ENCODE measurements at regions not wholly inside any gene's neighbourhood (a gene's known extent, or its start where the extent isn't known, plus 50 kb on each side); places are given as distances from the start of the nearest gene placed in this dataset.

DNA sequence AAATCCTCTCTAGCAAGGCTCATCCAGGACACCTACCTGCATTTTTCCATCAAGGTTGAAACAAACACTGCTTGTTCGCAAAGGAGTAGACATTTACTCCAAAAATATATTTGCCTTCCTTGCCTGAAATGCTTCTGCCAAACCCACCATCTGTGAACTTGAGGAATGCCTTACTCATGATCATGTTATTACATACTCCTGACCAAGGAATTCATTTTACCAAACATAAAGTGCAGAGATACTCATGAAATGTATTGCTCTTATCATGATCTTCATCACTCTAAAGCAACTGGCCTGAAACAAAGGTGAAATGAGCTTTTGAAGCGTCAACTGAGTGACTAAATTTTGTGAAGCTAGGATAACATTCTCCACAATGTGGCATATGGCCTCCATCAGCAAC lies 243.1 kb upstream of the CCDC179 start:
- no peak overlapping the region for H3K9ac ChIP-seq (ENCODE audit: low read length)
- peaks cover 10% of the 10 kb centered on the region for H3K4me1 ChIP-seq (ENCODE audit: control insufficient read depth, insufficient read depth, low read length)
- H3K4me3 ChIP-seq (ENCODE audit: low read length) = no peak overlapping the region
- no peaks in the 10 kb centered on the region for H3K36me3 ChIP-seq (ENCODE audit: control insufficient read depth, insufficient read depth, low read length, severe bottlenecking)
- no peaks in the 10 kb centered on the region for H3K27me3 ChIP-seq (replicated peaks; ENCODE audit: control insufficient read depth, insufficient read depth, low read length)
- H3K9me3 ChIP-seq (ENCODE audit: control insufficient read depth, low read length) = no peaks in the 10 kb centered on the region
- no peak for DNase-seq (ENCODE audit: low read depth)

- DNase-seq (ENCODE audit: low read depth) = no peak
- H3K9ac ChIP-seq (ENCODE audit: low read length) = no peak overlapping the region
- H3K4me1 ChIP-seq (ENCODE audit: control insufficient read depth, insufficient read depth, low read length) = peaks cover 12% of the 10 kb centered on the region
- H3K27me3 ChIP-seq (replicated peaks; ENCODE audit: control insufficient read depth, insufficient read depth, low read length) = no peaks in the 10 kb centered on the region
- H3K36me3 ChIP-seq (ENCODE audit: control insufficient read depth, insufficient read depth, low read length, severe bottlenecking) = no peaks in the 10 kb centered on the region
- peaks cover 5% of the 10 kb centered on the region for H3K9me3 ChIP-seq (ENCODE audit: control insufficient read depth, low read length)
- no peak overlapping the region for H3K4me3 ChIP-seq (ENCODE audit: low read length)
Observed at GRCh38 chr11:23111527-23111926, 251.3 kb upstream of the CCDC179 start.

GRCh38 chr11:23112390-23112789 lies 252.1 kb upstream of the CCDC179 start:
- Histone ChIP-seq H3K36me3 (ENCODE audit: control insufficient read depth, insufficient read depth, low read length, severe bottlenecking) (no peaks in the 10 kb centered on the region), H3K9me3 (ENCODE audit: control insufficient read depth, low read length) (peaks cover 11% of the 10 kb centered on the region), H3K27me3 (replicated peaks; ENCODE audit: control insufficient read depth, insufficient read depth, low read length) (no peaks in the 10 kb centered on the region), H3K4me3 (ENCODE audit: low read length) (no peak overlapping the region), H3K9ac (ENCODE audit: low read length) (no peak overlapping the region), H3K4me1 (ENCODE audit: control insufficient read depth, insufficient read depth, low read length) (peaks cover 12% of the 10 kb centered on the region)
- DNase-seq (ENCODE audit: low read depth) = no peak

- Histone ChIP-seq H3K27me3 (replicated peaks; ENCODE audit: control insufficient read depth, insufficient read depth, low read length) (no peaks in the 10 kb centered on the region), H3K4me1 (ENCODE audit: control insufficient read depth, insufficient read depth, low read length) (peaks cover 12% of the 10 kb centered on the region), H3K9ac (ENCODE audit: low read length) (peak overlapping the region; percentile 0), H3K4me3 (ENCODE audit: low read length) (no peak overlapping the region), H3K9me3 (ENCODE audit: control insufficient read depth, low read length) (peaks cover 11% of the 10 kb centered on the region), H3K36me3 (ENCODE audit: control insufficient read depth, insufficient read depth, low read length, severe bottlenecking) (no peaks in the 10 kb centered on the region)
- peak; percentile 78 for DNase-seq (ENCODE audit: low read depth)
Observed at GRCh38 chr11:23112987-23113886, 253.0 kb upstream of the CCDC179 start.

- no peak overlapping the region for H3K4me3 ChIP-seq (ENCODE audit: low read length)
- no peaks in the 10 kb centered on the region for H3K27me3 ChIP-seq (replicated peaks; ENCODE audit: control insufficient read depth, insufficient read depth, low read length)
- DNase-seq (ENCODE audit: low read depth) = no peak
- no peaks in the 10 kb centered on the region for H3K36me3 ChIP-seq (ENCODE audit: control insufficient read depth, insufficient read depth, low read length, severe bottlenecking)
- no peak overlapping the region for H3K9ac ChIP-seq (ENCODE audit: low read length)
- peaks cover 11% of the 10 kb centered on the region for H3K9me3 ChIP-seq (ENCODE audit: control insufficient read depth, low read length)
- peaks cover 12% of the 10 kb centered on the region for H3K4me1 ChIP-seq (ENCODE audit: control insufficient read depth, insufficient read depth, low read length)
Observed at GRCh38 chr11:23113887-23114216, 253.6 kb upstream of the CCDC179 start.

GRCh38 chr11:23123753-23124152 lies 263.5 kb upstream of the CCDC179 start:
- Histone ChIP-seq H3K36me3 (ENCODE audit: control insufficient read depth, insufficient read depth, low read length, severe bottlenecking) (no peaks in the 10 kb centered on the region), H3K27me3 (replicated peaks; ENCODE audit: control insufficient read depth, insufficient read depth, low read length) (no peaks in the 10 kb centered on the region), H3K9me3 (ENCODE audit: control insufficient read depth, low read length) (no peaks in the 10 kb centered on the region), H3K4me3 (ENCODE audit: low read length) (no peak overlapping the region), H3K9ac (ENCODE audit: low read length) (no peak overlapping the region), H3K4me1 (ENCODE audit: control insufficient read depth, insufficient read depth, low read length) (peaks cover 5% of the 10 kb centered on the region)
- no peak for DNase-seq (ENCODE audit: low read depth)

GRCh38 chr11:23124249-23124648 lies 264.0 kb upstream of the CCDC179 start:
- Histone ChIP-seq H3K27me3 (replicated peaks; ENCODE audit: control insufficient read depth, insufficient read depth, low read length) (no peaks in the 10 kb centered on the region), H3K9ac (ENCODE audit: low read length) (no peak overlapping the region), H3K4me1 (ENCODE audit: control insufficient read depth, insufficient read depth, low read length) (peaks cover 5% of the 10 kb centered on the region), H3K9me3 (ENCODE audit: control insufficient read depth, low read length) (no peaks in the 10 kb centered on the region), H3K36me3 (ENCODE audit: control insufficient read depth, insufficient read depth, low read length, severe bottlenecking) (no peaks in the 10 kb centered on the region), H3K4me3 (ENCODE audit: low read length) (no peak overlapping the region)
- no peak for DNase-seq (ENCODE audit: low read depth)

- H3K4me3 ChIP-seq (ENCODE audit: low read length) = no peak overlapping the region
- peaks cover 3% of the 10 kb centered on the region for H3K9me3 ChIP-seq (ENCODE audit: control insufficient read depth, low read length)
- no peaks in the 10 kb centered on the region for H3K27me3 ChIP-seq (replicated peaks; ENCODE audit: control insufficient read depth, insufficient read depth, low read length)
- H3K4me1 ChIP-seq (ENCODE audit: control insufficient read depth, insufficient read depth, low read length) = peaks cover 5% of the 10 kb centered on the region
- no peak overlapping the region for H3K9ac ChIP-seq (ENCODE audit: low read length)
- H3K36me3 ChIP-seq (ENCODE audit: control insufficient read depth, insufficient read depth, low read length, severe bottlenecking) = no peaks in the 10 kb centered on the region
- DNase-seq (ENCODE audit: low read depth) = peak; percentile 35
Observed at GRCh38 chr11:23124996-23125395, 264.7 kb upstream of the CCDC179 start.

GRCh38 chr11:23127706-23128105 lies 267.4 kb upstream of the CCDC179 start:
- DNase-seq (ENCODE audit: low read depth) = no peak
- H3K9me3 ChIP-seq (ENCODE audit: control insufficient read depth, low read length) = peaks cover 17% of the 10 kb centered on the region
- H3K4me3 ChIP-seq (ENCODE audit: low read length) = no peak overlapping the region
- no peaks in the 10 kb centered on the region for H3K27me3 ChIP-seq (replicated peaks; ENCODE audit: control insufficient read depth, insufficient read depth, low read length)
- H3K9ac ChIP-seq (ENCODE audit: low read length) = no peak overlapping the region
- H3K36me3 ChIP-seq (ENCODE audit: control insufficient read depth, insufficient read depth, low read length, severe bottlenecking) = no peaks in the 10 kb centered on the region
- peaks cover 5% of the 10 kb centered on the region for H3K4me1 ChIP-seq (ENCODE audit: control insufficient read depth, insufficient read depth, low read length)

DNA sequence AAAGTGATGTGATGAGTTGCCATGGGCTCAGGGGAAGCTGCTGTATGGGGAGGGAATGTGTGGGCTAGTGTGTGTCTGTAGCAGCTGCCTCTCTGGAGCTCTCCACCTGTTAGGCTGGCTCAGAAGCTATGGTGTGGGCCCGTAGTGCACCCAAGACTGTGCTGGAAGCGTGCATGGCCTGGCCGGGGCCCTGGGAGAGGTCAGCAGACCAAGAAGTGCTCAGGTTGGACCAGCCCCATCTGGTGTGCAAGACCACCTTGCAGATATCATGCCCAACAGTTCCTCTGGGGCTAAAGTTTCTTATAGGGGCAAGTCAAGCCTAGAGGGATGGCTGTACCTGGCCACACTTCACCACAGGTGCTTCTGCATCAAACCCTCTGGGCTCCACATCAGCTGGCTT lies 274.4 kb upstream of the CCDC179 start:
- no peak overlapping the region for H3K9ac ChIP-seq (ENCODE audit: low read length)
- no peak for DNase-seq (ENCODE audit: low read depth)
- H3K4me3 ChIP-seq (ENCODE audit: low read length) = no peak overlapping the region
- no peaks in the 10 kb centered on the region for H3K4me1 ChIP-seq (ENCODE audit: control insufficient read depth, insufficient read depth, low read length)
- H3K27me3 ChIP-seq (replicated peaks; ENCODE audit: control insufficient read depth, insufficient read depth, low read length) = no peaks in the 10 kb centered on the region
- peaks cover 25% of the 10 kb centered on the region for H3K9me3 ChIP-seq (ENCODE audit: control insufficient read depth, low read length)
- H3K36me3 ChIP-seq (ENCODE audit: control insufficient read depth, insufficient read depth, low read length, severe bottlenecking) = no peaks in the 10 kb centered on the region

DNA sequence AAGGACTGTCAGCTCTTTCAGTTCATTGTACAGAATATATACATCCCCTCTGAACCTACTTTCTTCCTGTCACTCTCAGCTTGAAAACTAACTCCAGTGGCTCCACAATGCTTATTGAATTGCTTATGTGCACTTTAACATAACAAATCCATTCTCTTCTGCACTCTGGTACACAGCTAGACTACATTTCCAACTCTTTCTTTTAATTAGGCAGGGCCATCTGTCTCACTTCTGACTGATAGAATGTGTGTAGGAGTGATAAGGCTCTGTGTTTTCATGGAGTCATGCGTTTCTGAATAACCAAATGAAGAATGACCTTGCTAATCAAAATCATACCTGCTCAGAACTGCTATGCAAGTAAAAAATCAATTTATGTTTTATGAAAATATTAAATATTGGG lies 278.5 kb upstream of the CCDC179 start:
- H3K36me3 ChIP-seq (ENCODE audit: control insufficient read depth, insufficient read depth, low read length, severe bottlenecking) = no peaks in the 10 kb centered on the region

DNA sequence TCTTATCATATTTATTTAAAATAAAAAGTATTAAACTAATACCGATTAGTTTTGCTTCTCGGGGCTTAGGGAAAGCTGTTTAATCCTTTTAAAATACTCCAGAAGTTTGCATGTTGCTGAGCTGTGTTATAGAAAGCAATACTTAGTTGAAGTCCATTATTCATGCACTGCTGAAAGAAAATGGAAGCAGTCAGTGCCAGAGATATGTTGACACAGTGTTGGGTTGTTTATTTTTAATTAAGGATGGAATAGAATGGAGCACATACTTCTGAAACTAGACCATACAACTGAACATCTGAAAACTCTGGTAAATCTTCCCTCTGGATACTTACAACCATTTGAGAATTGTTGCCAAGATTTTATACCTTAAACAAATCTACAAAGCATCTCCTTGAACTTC lies 282.7 kb upstream of the CCDC179 start:
- H3K9ac ChIP-seq (ENCODE audit: low read length) = no peak overlapping the region
- H3K4me1 ChIP-seq (ENCODE audit: control insufficient read depth, insufficient read depth, low read length) = no peaks in the 10 kb centered on the region
- peak; percentile 58 for DNase-seq (ENCODE audit: low read depth)
- H3K36me3 ChIP-seq (ENCODE audit: control insufficient read depth, insufficient read depth, low read length, severe bottlenecking) = no peaks in the 10 kb centered on the region
- H3K9me3 ChIP-seq (ENCODE audit: control insufficient read depth, low read length) = no peaks in the 10 kb centered on the region
- no peaks in the 10 kb centered on the region for H3K27me3 ChIP-seq (replicated peaks; ENCODE audit: control insufficient read depth, insufficient read depth, low read length)
- H3K4me3 ChIP-seq (ENCODE audit: low read length) = no peak overlapping the region

More for the DNA sequence above, 278.5 kb upstream of the CCDC179 start:
- Histone ChIP-seq H3K27me3 (replicated peaks; ENCODE audit: control insufficient read depth, insufficient read depth, low read length) (no peaks in the 10 kb centered on the region), H3K9ac (ENCODE audit: low read length) (no peak overlapping the region), H3K4me3 (ENCODE audit: low read length) (no peak overlapping the region), H3K4me1 (ENCODE audit: control insufficient read depth, insufficient read depth, low read length) (no peaks in the 10 kb centered on the region), H3K9me3 (ENCODE audit: control insufficient read depth, low read length) (no peaks in the 10 kb centered on the region)
- no peak for DNase-seq (ENCODE audit: low read depth)
